Thyroid gland (tissue), 4 donors: ENCODE measurements at regions not wholly inside any gene's neighbourhood (a gene's known extent, or its start where the extent isn't known, plus 50 kb on each side); places are given as distances from the start of the nearest gene placed in this dataset.

ENCODE experiments used
- POLR2A ChIP-seq, 2 donors: fragments of 450-650 bp; IDR thresholded peaks; one replicate each; pipeline ENCODE4 v1.6.1; 2017; ENCODE audit warnings: antibody characterized with exemption in 2 of 2, mild to moderate bottlenecking in 2 of 2, moderate library complexity in 1 of 2
- TF ChIP-seq, protein P1 (sequence below), 6 experiments: fragments of 200-600 bp in 3 of 6; fragments of 450-650 bp in 3 of 6; sonication (generic) in 3 of 6; IDR thresholded peaks; one replicate each; pipeline ENCODE4 v1.5.1; 2016 to 2019; ENCODE audit warnings: antibody characterized with exemption in 6 of 6, mild to moderate bottlenecking in 2 of 6, inconsistent platforms in 1 of 6, moderate library complexity in 1 of 6

DNA sequence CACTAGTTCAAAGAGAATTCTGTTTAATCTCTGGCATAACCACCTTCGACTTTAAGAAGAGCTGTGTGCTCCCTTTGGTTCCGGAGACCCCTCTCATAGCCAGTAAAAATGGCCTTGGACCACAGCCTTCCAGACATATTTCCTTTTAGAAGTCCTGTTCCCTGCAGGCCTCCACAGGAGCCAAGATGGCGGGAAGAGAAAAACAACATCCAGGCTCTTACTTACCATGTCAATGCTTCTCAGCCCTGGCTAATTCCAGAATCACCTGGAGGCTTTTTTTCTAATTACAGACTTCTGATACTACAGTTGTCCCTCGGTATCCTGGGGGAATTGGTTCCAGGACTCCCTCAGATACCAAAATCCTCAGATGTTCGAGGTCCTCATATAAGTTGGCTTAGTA, 362.5 kb downstream of the PBX1 start:
- TF ChIP-seq POLR2A (IDR thresholded peaks at IDR 0.05): no peak
- TF ChIP-seq, protein P1, sequence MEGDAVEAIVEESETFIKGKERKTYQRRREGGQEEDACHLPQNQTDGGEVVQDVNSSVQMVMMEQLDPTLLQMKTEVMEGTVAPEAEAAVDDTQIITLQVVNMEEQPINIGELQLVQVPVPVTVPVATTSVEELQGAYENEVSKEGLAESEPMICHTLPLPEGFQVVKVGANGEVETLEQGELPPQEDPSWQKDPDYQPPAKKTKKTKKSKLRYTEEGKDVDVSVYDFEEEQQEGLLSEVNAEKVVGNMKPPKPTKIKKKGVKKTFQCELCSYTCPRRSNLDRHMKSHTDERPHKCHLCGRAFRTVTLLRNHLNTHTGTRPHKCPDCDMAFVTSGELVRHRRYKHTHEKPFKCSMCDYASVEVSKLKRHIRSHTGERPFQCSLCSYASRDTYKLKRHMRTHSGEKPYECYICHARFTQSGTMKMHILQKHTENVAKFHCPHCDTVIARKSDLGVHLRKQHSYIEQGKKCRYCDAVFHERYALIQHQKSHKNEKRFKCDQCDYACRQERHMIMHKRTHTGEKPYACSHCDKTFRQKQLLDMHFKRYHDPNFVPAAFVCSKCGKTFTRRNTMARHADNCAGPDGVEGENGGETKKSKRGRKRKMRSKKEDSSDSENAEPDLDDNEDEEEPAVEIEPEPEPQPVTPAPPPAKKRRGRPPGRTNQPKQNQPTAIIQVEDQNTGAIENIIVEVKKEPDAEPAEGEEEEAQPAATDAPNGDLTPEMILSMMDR (IDR thresholded peaks at IDR 0.05): no peak
